ENCODE measurements at regions not wholly inside any gene's neighbourhood (a gene's known extent, or its start where the extent isn't known, plus 50 kb on each side); places are given as distances from the start of the nearest gene placed in this dataset.

- no peak for TF ChIP-seq ZBTB46 (CRISPR knock-in tag; IDR thresholded peaks at IDR 0.05; ENCODE audit: borderline replicate concordance)
Observed at GRCh38 chr4:165609653-165610052, 230.8 kb downstream of the CPE start (continued).

GRCh38 chr4:165610679-165611437 is 232.1 kb downstream of the CPE start:
- no TSS peak for BruUV-seq (replicated peaks)
- H2AFZ ChIP-seq (ENCODE audit: low read length) = no peak overlapping the region

GRCh38 chr4:165612936-165613335 is 234.1 kb downstream of the CPE start:
- Histone ChIP-seq H3K4me2 (ENCODE audit: low read depth, low read length) (no peak overlapping the region), H3K4me1 (ENCODE audit: insufficient read depth, low read length) (no peaks in the 10 kb centered on the region), H4K20me1 (ENCODE audit: insufficient read depth, low read length) (no peaks in the 10 kb centered on the region), H2AFZ (ENCODE audit: low read length) (no peak overlapping the region), H3K4me3 (replicated peaks in 1 of 3; ENCODE audit: insufficient read depth in 1 of 3, low read depth in 2 of 3, low read length in 3 of 3) (no peak overlapping the region), H3K9me3 (ENCODE audit: low read length) (no peaks in the 10 kb centered on the region), H3K79me2 (ENCODE audit: insufficient read depth, low read length) (no peaks in the 10 kb centered on the region), H3K9ac (ENCODE audit: insufficient read depth, low read depth, low read length) (no peak overlapping the region), H3K27ac (ENCODE audit: extremely low read length, insufficient read depth, low read length) (no peak overlapping the region), H3K27me3 (ENCODE audit: control insufficient read depth in 1 of 2, insufficient read depth in 2 of 2, low read length in 2 of 2) (no peaks in the 10 kb centered on the region), H3K36me3 (replicated peaks in 1 of 2; ENCODE audit: control insufficient read depth in 1 of 2, insufficient read depth in 2 of 2, low read length in 2 of 2) (no peaks in the 10 kb centered on the region)
- ChIA-PET CTCF (ENCODE audit: low intra/inter-chr PET ratio, low total read pairs) (no interaction called here), POLR2A (no interaction called here)
- in situ Hi-C loops (cut with HindIII; ENCODE audit: extremely low pct_ligation_motif_present, low pct_unique_long_range_greater_than_20kb) (no loop called here), intact Hi-C loops (cut with micrococcal nuclease; ENCODE audit: unreplicated experiment) (no loop called here)
- TF ChIP-seq ZNF775 (CRISPR knock-in tag; IDR thresholded peaks at IDR 0.05; ENCODE audit: borderline replicate concordance) = no peak
- TF ChIP-seq ZSCAN5A (CRISPR knock-in tag; IDR thresholded peaks at IDR 0.05; ENCODE audit: borderline replicate concordance) = no peak
- BruUV-seq (replicated peaks) = no TSS peak
- 0% methylated on average over 1 of the region's 1 CpG for WGBS (ENCODE audit: low lambda C conversion rate)
- DNase-seq (ENCODE audit: low spot score) (no peak), FAIRE-seq (no peak), ATAC-seq (no peak)

More at GRCh38 chr4:165610679-165611437, 232.1 kb downstream of the CPE start:
- DNase-seq (ENCODE audit: low spot score) = no peak
- intact Hi-C loops (cut with micrococcal nuclease; ENCODE audit: unreplicated experiment) (no loop called here), in situ Hi-C loops (cut with HindIII; ENCODE audit: extremely low pct_ligation_motif_present, low pct_unique_long_range_greater_than_20kb) (no loop called here)
- Histone ChIP-seq H3K27ac (ENCODE audit: extremely low read length, insufficient read depth, low read length) (no peak overlapping the region), H3K9ac (ENCODE audit: insufficient read depth, low read depth, low read length) (no peak overlapping the region), H3K79me2 (ENCODE audit: insufficient read depth, low read length) (no peaks in the 10 kb centered on the region), H3K27me3 (ENCODE audit: control insufficient read depth in 1 of 2, insufficient read depth in 2 of 2, low read length in 2 of 2) (no peaks in the 10 kb centered on the region), H3K4me3 (replicated peaks in 1 of 3; ENCODE audit: insufficient read depth in 1 of 3, low read depth in 2 of 3, low read length in 3 of 3) (no peak overlapping the region), H3K4me1 (ENCODE audit: insufficient read depth, low read length) (no peaks in the 10 kb centered on the region), H3K4me2 (ENCODE audit: low read depth, low read length) (no peak overlapping the region), H4K20me1 (ENCODE audit: insufficient read depth, low read length) (no peaks in the 10 kb centered on the region), H3K9me3 (ENCODE audit: low read length) (no peaks in the 10 kb centered on the region), H3K36me3 (replicated peaks in 1 of 2; ENCODE audit: control insufficient read depth in 1 of 2, insufficient read depth in 2 of 2, low read length in 2 of 2) (no peaks in the 10 kb centered on the region)
- FAIRE-seq = no peak
- POLR2A ChIA-PET = no interaction called here
- 16% methylated on average over 6 of the region's 6 CpGs for WGBS (ENCODE audit: low lambda C conversion rate)
- TF ChIP-seq JUNB (CRISPR knock-in tag; IDR thresholded peaks at IDR 0.05; ENCODE audit: borderline replicate concordance) (no peak), CREM (IDR thresholded peaks at IDR 0.05) (no peak), CREM (CRISPR knock-in tag; IDR thresholded peaks at IDR 0.05) (no peak)
- no peak for ATAC-seq
- CTCF ChIA-PET (ENCODE audit: low intra/inter-chr PET ratio, low total read pairs) = no interaction called here
